Mucosa of descending colon (tissue), 3 donors: ENCODE measurements at regions not wholly inside any gene's neighbourhood (a gene's known extent, or its start where the extent isn't known, plus 50 kb on each side); places are given as distances from the start of the nearest gene placed in this dataset.

ENCODE experiments used
- ATAC-seq: fragments of 200-7000 bp; cut with Tn5 transposase; one replicate; pipeline ENCODE4 v1.9.1; 2020; ENCODE audit warnings: mild to moderate bottlenecking, moderate library complexity
- DNase-seq, 3 donors: peaks; one replicate each; pipeline ENCODE4 v3.0.0-alpha.2; 2020
- H3K36me3 ChIP-seq: fragments of 200-600 bp; one replicate; pipeline ENCODE4 v1.8.0; 2021; ENCODE audit warnings: low read depth, mild to moderate bottlenecking
- H3K4me1 ChIP-seq: fragments of 200-600 bp; one replicate; pipeline ENCODE4 v1.8.0; 2021; ENCODE audit warnings: low read depth, mild to moderate bottlenecking
- H3K4me3 ChIP-seq: fragments of 200-600 bp; one replicate; pipeline ENCODE4 v1.8.0; 2021; ENCODE audit warnings: mild to moderate bottlenecking
- H3K9me3 ChIP-seq: fragments of 200-600 bp; one replicate; pipeline ENCODE4 v1.8.0; 2021; ENCODE audit warnings: mild to moderate bottlenecking
- CTCF ChIP-seq: fragments of 200-600 bp; IDR thresholded peaks from one replicate; pipeline ENCODE4 v1.8.0; 2022; ENCODE audit warnings: antibody characterized with exemption, mild to moderate bottlenecking
- intact Hi-C, 2 donors: fragments of 100-400 bp; cut with DNase I in 1 of 2; cut with micrococcal nuclease in 1 of 2; formaldehyde crosslinking; loops; one replicate each; pipeline versions ENCODE4 v1.11.0 to v1.11.1; 2022; cut with DNase I, micrococcal nuclease
- donor health status: DM: no; HTN: no; CAD: no; lungs with moderate emphysema.
- donor health status: DM: no; HTN: no; CAD: no.
- donor health status: DM: no; HTN: yes; CAD: no.

- Histone ChIP-seq H3K36me3 (no peaks in the 10 kb centered on the region), H3K4me1 (no peaks in the 10 kb centered on the region), H3K9me3 (no peaks in the 10 kb centered on the region), H3K4me3 (no peak overlapping the region)
- ATAC-seq: no peak
- DNase-seq: no peak
- no peak for TF ChIP-seq CTCF
- intact Hi-C loops: no loop called here
Measured at GRCh38 chr3:66755924-66756323, 242.2 kb upstream of the KBTBD8 start.

- H3K9me3 ChIP-seq: no peaks in the 10 kb centered on the region
- intact Hi-C loops: no loop called here
- H3K36me3 ChIP-seq: no peaks in the 10 kb centered on the region
- H3K4me3 ChIP-seq: no peak overlapping the region
- DNase-seq (no peak), ATAC-seq (no peak)
- no peaks in the 10 kb centered on the region for H3K4me1 ChIP-seq
- no peak for TF ChIP-seq CTCF
Measured at GRCh38 chr3:66756468-66757036, 241.6 kb upstream of the KBTBD8 start.

- TF ChIP-seq CTCF: no peak
- ATAC-seq (no peak), DNase-seq (no peak)
- Histone ChIP-seq H3K4me3 (no peak overlapping the region), H3K4me1 (no peaks in the 10 kb centered on the region), H3K9me3 (no peaks in the 10 kb centered on the region), H3K36me3 (no peaks in the 10 kb centered on the region)
- intact Hi-C loops: no loop called here
Measured at GRCh38 chr3:66761093-66761780, 236.9 kb upstream of the KBTBD8 start.

GRCh38 chr3:66762916-66763693 is 235.0 kb upstream of the KBTBD8 start:
- Histone ChIP-seq H3K4me3 (no peak overlapping the region), H3K9me3 (no peaks in the 10 kb centered on the region), H3K4me1 (no peaks in the 10 kb centered on the region), H3K36me3 (no peaks in the 10 kb centered on the region)
- no peak for TF ChIP-seq CTCF
- no peak for DNase-seq
- intact Hi-C loops: no loop called here
- ATAC-seq: peak; percentile 18

GRCh38 chr3:66778107-66778506 is 220.0 kb upstream of the KBTBD8 start:
- H3K4me1 ChIP-seq: no peaks in the 10 kb centered on the region
- no peak for TF ChIP-seq CTCF
- H3K9me3 ChIP-seq: no peaks in the 10 kb centered on the region
- intact Hi-C loops: no loop called here
- DNase-seq (no peak), ATAC-seq (no peak)
- H3K4me3 ChIP-seq: no peak overlapping the region
- H3K36me3 ChIP-seq: no peaks in the 10 kb centered on the region
